ENCODE measurements at regions not wholly inside any gene's neighbourhood (a gene's known extent, or its start where the extent isn't known, plus 50 kb on each side); places are given as distances from the start of the nearest gene placed in this dataset.

- TF ChIP-seq, protein P1, sequence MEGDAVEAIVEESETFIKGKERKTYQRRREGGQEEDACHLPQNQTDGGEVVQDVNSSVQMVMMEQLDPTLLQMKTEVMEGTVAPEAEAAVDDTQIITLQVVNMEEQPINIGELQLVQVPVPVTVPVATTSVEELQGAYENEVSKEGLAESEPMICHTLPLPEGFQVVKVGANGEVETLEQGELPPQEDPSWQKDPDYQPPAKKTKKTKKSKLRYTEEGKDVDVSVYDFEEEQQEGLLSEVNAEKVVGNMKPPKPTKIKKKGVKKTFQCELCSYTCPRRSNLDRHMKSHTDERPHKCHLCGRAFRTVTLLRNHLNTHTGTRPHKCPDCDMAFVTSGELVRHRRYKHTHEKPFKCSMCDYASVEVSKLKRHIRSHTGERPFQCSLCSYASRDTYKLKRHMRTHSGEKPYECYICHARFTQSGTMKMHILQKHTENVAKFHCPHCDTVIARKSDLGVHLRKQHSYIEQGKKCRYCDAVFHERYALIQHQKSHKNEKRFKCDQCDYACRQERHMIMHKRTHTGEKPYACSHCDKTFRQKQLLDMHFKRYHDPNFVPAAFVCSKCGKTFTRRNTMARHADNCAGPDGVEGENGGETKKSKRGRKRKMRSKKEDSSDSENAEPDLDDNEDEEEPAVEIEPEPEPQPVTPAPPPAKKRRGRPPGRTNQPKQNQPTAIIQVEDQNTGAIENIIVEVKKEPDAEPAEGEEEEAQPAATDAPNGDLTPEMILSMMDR (conservative IDR thresholded peaks at IDR 0.05 in 1 of 2, IDR thresholded peaks at IDR 0.05 in 1 of 2; ENCODE audit: extremely low read depth in 1 of 2, insufficient read depth in 1 of 2, low read depth in 1 of 2, low read length in 2 of 2): no peak
- no peak for TF ChIP-seq EZH2 (IDR thresholded peaks at IDR 0.05; ENCODE audit: borderline replicate concordance, low read length)
Observed at GRCh38 chr10:130255777-130256176, 119.6 kb downstream of the GLRX3 start.
